ENCODE measurements at regions not wholly inside any gene's neighbourhood (a gene's known extent, or its start where the extent isn't known, plus 50 kb on each side); places are given as distances from the start of the nearest gene placed in this dataset.

- no peak for FAIRE-seq
- no peaks in the 10 kb centered on the region for H3K27me3 ChIP-seq (ENCODE audit: control insufficient read depth, extremely low read depth, insufficient read depth, low read length)
- H3K9ac ChIP-seq (ENCODE audit: control insufficient read depth, extremely low read depth, insufficient read depth, low read length), result no peak overlapping the region
- no peaks in the 10 kb centered on the region for H3K9me1 ChIP-seq (ENCODE audit: control insufficient read depth, extremely low read depth, insufficient read depth, low read length)
- no peak for DNase-seq (ENCODE audit: low read depth, low spot score)
- H3K27ac ChIP-seq (ENCODE audit: control insufficient read depth, insufficient read depth, low read length), result no peak overlapping the region
- TF ChIP-seq CTCF (optimal IDR thresholded peaks at IDR 0.05 in 1 of 3, IDR thresholded peaks at IDR 0.05 in 1 of 3, conservative IDR thresholded peaks at IDR 0.05 in 1 of 3; ENCODE audit: extremely low read depth in 1 of 3, insufficient read depth in 2 of 3, low read length in 3 of 3) (no peak), EZH2 (IDR thresholded peaks at IDR 0.05; ENCODE audit: low read length) (no peak)
- no peaks in the 10 kb centered on the region for H3K4me1 ChIP-seq (ENCODE audit: control insufficient read depth, extremely low read depth, insufficient read depth, low read length)
- H3K4me2 ChIP-seq (ENCODE audit: control insufficient read depth, extremely low read depth, insufficient read depth, low read depth, low read length), result no peak overlapping the region
- no peaks in the 10 kb centered on the region for H3K36me3 ChIP-seq (ENCODE audit: control insufficient read depth in 2 of 2, extremely low read depth in 1 of 2, insufficient read depth in 2 of 2, low read length in 2 of 2)
- no peaks in the 10 kb centered on the region for H3K79me2 ChIP-seq (ENCODE audit: control insufficient read depth, insufficient read depth, low read length)
- dilution Hi-C loops (cut with MboI; ENCODE audit: extremely low pct_ligation_motif_present, low sequenced_read_pairs), result no loop called here
- H3K4me3 ChIP-seq (ENCODE audit: control insufficient read depth in 2 of 3, extremely low read depth in 1 of 3, insufficient read depth in 2 of 3, low read depth in 1 of 3, low read length in 3 of 3), result no peak overlapping the region
- H2AFZ ChIP-seq (ENCODE audit: control insufficient read depth, low read length), result no peak overlapping the region
- no peaks in the 10 kb centered on the region for H4K20me1 ChIP-seq (ENCODE audit: control insufficient read depth, extremely low read depth, insufficient read depth, low read length)
- H3K9me3 ChIP-seq (ENCODE audit: control insufficient read depth, low read depth, low read length), result no peaks in the 10 kb centered on the region
Measured at GRCh38 chr2:139720056-139720455, 939.9 kb upstream of the NXPH2 start.

GRCh38 chr2:139704606-139705005 is 924.4 kb upstream of the NXPH2 start:
- no peaks in the 10 kb centered on the region for H3K9me3 ChIP-seq (ENCODE audit: control insufficient read depth, low read depth, low read length)
- dilution Hi-C loops (cut with MboI; ENCODE audit: extremely low pct_ligation_motif_present, low sequenced_read_pairs), result no loop called here
- H2AFZ ChIP-seq (ENCODE audit: control insufficient read depth, low read length), result no peak overlapping the region
- no peak overlapping the region for H3K9ac ChIP-seq (ENCODE audit: control insufficient read depth, extremely low read depth, insufficient read depth, low read length)
- DNase-seq (ENCODE audit: low read depth, low spot score), result no peak
- no peaks in the 10 kb centered on the region for H3K36me3 ChIP-seq (ENCODE audit: control insufficient read depth in 2 of 2, extremely low read depth in 1 of 2, insufficient read depth in 2 of 2, low read length in 2 of 2)
- H3K27ac ChIP-seq (ENCODE audit: control insufficient read depth, insufficient read depth, low read length), result no peak overlapping the region
- FAIRE-seq, result no peak
- no peak overlapping the region for H3K4me2 ChIP-seq (ENCODE audit: control insufficient read depth, extremely low read depth, insufficient read depth, low read depth, low read length)
- no peaks in the 10 kb centered on the region for H3K4me1 ChIP-seq (ENCODE audit: control insufficient read depth, extremely low read depth, insufficient read depth, low read length)
- H3K79me2 ChIP-seq (ENCODE audit: control insufficient read depth, insufficient read depth, low read length), result no peaks in the 10 kb centered on the region
- H4K20me1 ChIP-seq (ENCODE audit: control insufficient read depth, extremely low read depth, insufficient read depth, low read length), result no peaks in the 10 kb centered on the region
- TF ChIP-seq CTCF (optimal IDR thresholded peaks at IDR 0.05 in 1 of 3, IDR thresholded peaks at IDR 0.05 in 1 of 3, conservative IDR thresholded peaks at IDR 0.05 in 1 of 3; ENCODE audit: extremely low read depth in 1 of 3, insufficient read depth in 2 of 3, low read length in 3 of 3), result no peak
- no peak for TF ChIP-seq EZH2 (IDR thresholded peaks at IDR 0.05; ENCODE audit: low read length)
- no peaks in the 10 kb centered on the region for H3K27me3 ChIP-seq (ENCODE audit: control insufficient read depth, extremely low read depth, insufficient read depth, low read length)
- no peaks in the 10 kb centered on the region for H3K9me1 ChIP-seq (ENCODE audit: control insufficient read depth, extremely low read depth, insufficient read depth, low read length)
- H3K4me3 ChIP-seq (ENCODE audit: control insufficient read depth in 2 of 3, extremely low read depth in 1 of 3, insufficient read depth in 2 of 3, low read depth in 1 of 3, low read length in 3 of 3), result no peak overlapping the region
